HepG2 (cell line): ENCODE measurements at regions not wholly inside any gene's neighbourhood (a gene's known extent, or its start where the extent isn't known, plus 50 kb on each side); places are given as distances from the start of the nearest gene placed in this dataset.

Experiments
- ATAC-seq: fragments of 200-7000 bp; cut with Tn5 transposase; 3 replicates; pipeline ENCODE4 v1.9.1; 2020; ENCODE audit warnings: mild to moderate bottlenecking, moderate library complexity
- BruUV-seq: library from RNA; stranded (reverse); fragments of 400-500 nt; replicated peaks from 2 replicates; lab custom pipeline; 2021; lab: Mats Ljungman, UMichigan
- CTCF ChIA-PET: fragments of 300-600 bp; formaldehyde crosslinking; extraction: SDS; loops from one replicate; lab custom pipeline; 2021; ENCODE audit warnings: low total read pairs, inconsistent platforms, low intra/inter-chr PET ratio; lab: Yijun Ruan, JAX
- POLR2A ChIA-PET: fragments of 350-600 bp; sonication (Branson Sonifier 250); formaldehyde crosslinking; loops from one replicate; lab custom pipeline; 2020; ENCODE audit warnings: antibody characterized with exemption, inconsistent platforms; lab: Yijun Ruan, JAX
- DNase-seq: peaks from one replicate; pipeline ENCODE4 v3.0.0-alpha.2; 2015; ENCODE audit warnings: low spot score
- FAIRE-seq: peaks from 3 replicates; lab custom pipeline; 2011; peaks lifted over from hg19 to GRCh38; lab: Jason Lieb, UNC
- H2AFZ ChIP-seq: one replicate; pipeline ENCODE4 v1.6.1; 2011; ENCODE audit warnings: low read length, inconsistent platforms
- H3K27ac ChIP-seq: fragments of 300-600 bp; 3 replicates; pipeline ENCODE4 v1.8.0; 2011; ENCODE audit warnings: mixed run types, mild to moderate bottlenecking, mixed read lengths, low read length, inconsistent platforms; ENCODE audit not compliant: insufficient read depth; ENCODE audit errors: extremely low read length
- H3K27me3 ChIP-seq, 2 experiments: fragments of 200-600 bp in 1 of 2; 2 replicates in 1 of 2; 3 replicates in 1 of 2; pipeline versions ENCODE4 v1.6.0 to v1.8.0; 2011; ENCODE audit warnings: low read length in 2 of 2, mild to moderate bottlenecking in 2 of 2, moderate library complexity in 2 of 2, inconsistent platforms in 1 of 2; ENCODE audit not compliant: insufficient read depth in 2 of 2, control insufficient read depth in 1 of 2
- H3K36me3 ChIP-seq, 2 experiments: fragments of 200-600 bp in 1 of 2; replicated peaks in 1 of 2; 2 replicates in 1 of 2; 3 replicates in 1 of 2; pipeline versions ENCODE4 v1.5.1 to v1.8.0; 2011; ENCODE audit warnings: low read length in 2 of 2, inconsistent platforms in 1 of 2; ENCODE audit not compliant: insufficient read depth in 2 of 2, control insufficient read depth in 1 of 2
- H3K4me1 ChIP-seq: 2 replicates; pipeline ENCODE4 v1.5.1; 2012; ENCODE audit warnings: low read length, inconsistent platforms; ENCODE audit not compliant: insufficient read depth
- H3K4me2 ChIP-seq: 2 replicates; pipeline ENCODE4 v1.6.0; 2011; ENCODE audit warnings: low read depth, low read length, inconsistent platforms
- H3K4me3 ChIP-seq, 3 experiments: fragments of 200-600 bp in 1 of 3; sonication (generic), shearing (Covaris generic) in 1 of 3; replicated peaks in 1 of 3; 2 replicates each; pipeline ENCODE4 v1.5.1; 2011 to 2016; ENCODE audit warnings: low read length in 3 of 3, inconsistent platforms in 2 of 3, low read depth in 2 of 3, mild to moderate bottlenecking in 2 of 3, control low read depth in 1 of 3, mixed read lengths in 1 of 3; ENCODE audit not compliant: insufficient read depth in 1 of 3
- H3K79me2 ChIP-seq: one replicate; pipeline ENCODE4 v1.6.1; 2011; ENCODE audit warnings: low read length, inconsistent platforms; ENCODE audit not compliant: insufficient read depth
- H3K9ac ChIP-seq: 2 replicates; pipeline ENCODE4 v1.6.0; 2011; ENCODE audit warnings: mild to moderate bottlenecking, low read depth, low read length, inconsistent platforms; ENCODE audit not compliant: insufficient read depth
- H3K9me3 ChIP-seq: 2 replicates; pipeline ENCODE4 v1.5.1; 2012; ENCODE audit warnings: mild to moderate bottlenecking, low read length
- H4K20me1 ChIP-seq: 2 replicates; pipeline ENCODE4 v1.6.0; 2011; ENCODE audit warnings: inconsistent platforms, mild to moderate bottlenecking, low read length, moderate library complexity; ENCODE audit not compliant: insufficient read depth
- ATM ChIP-seq: fragments of 450-650 bp; IDR thresholded peaks from 2 replicates; pipeline ENCODE4 v1.7.1; 2017; ENCODE audit warnings: mild to moderate bottlenecking, borderline replicate concordance
- NFYC ChIP-seq: IDR thresholded peaks from 2 replicates; pipeline ENCODE4 v1.6.1; 2016; ENCODE audit warnings: missing genetic modification reagents, missing compliant biosample characterization
- PCBP1 ChIP-seq: fragments of 200-400 bp; formaldehyde crosslinking; IDR thresholded peaks from 2 replicates; pipeline ENCODE4 v1.6.1; 2017; ENCODE audit warnings: mild to moderate bottlenecking, low read depth, low read length, borderline replicate concordance
- SOX5 ChIP-seq: IDR thresholded peaks from 2 replicates; pipeline ENCODE4 v1.6.1; 2016; ENCODE audit warnings: borderline replicate concordance
- ZNF24 ChIP-seq: fragments of 450-650 bp; IDR thresholded peaks from 2 replicates; pipeline ENCODE4 v1.6.1; 2017; ENCODE audit warnings: antibody characterized with exemption, mild to moderate bottlenecking
- ZNF318 ChIP-seq: sonication (generic); formaldehyde crosslinking; IDR thresholded peaks from 2 replicates; pipeline ENCODE4 v1.4.0; 2020; ENCODE audit warnings: mild to moderate bottlenecking, missing genetic modification reagents
- ZNF430 ChIP-seq: sonication (generic); formaldehyde crosslinking; IDR thresholded peaks from 2 replicates; pipeline ENCODE4 v1.9.0; 2021; ENCODE audit warnings: mild to moderate bottlenecking, missing genetic modification reagents
- ZNF777 ChIP-seq: sonication (generic); formaldehyde crosslinking; IDR thresholded peaks from 2 replicates; pipeline ENCODE4 v1.4.0; 2020; ENCODE audit warnings: missing genetic modification reagents
- ZSCAN21 ChIP-seq: sonication (generic); formaldehyde crosslinking; IDR thresholded peaks from 2 replicates; pipeline ENCODE4 v1.8.0; 2022; ENCODE audit warnings: mild to moderate bottlenecking, missing genetic modification reagents, moderate library complexity, borderline replicate concordance
- WGBS: methylation state at CpG from one replicate; pipeline ENCODE4 v1.1.6; 2017; ENCODE audit warnings: low lambda C conversion rate; 5-methylcytosine and 5-hydroxymethylcytosine counted together
- in situ Hi-C: cut with HindIII; loops from 2 replicates; pipeline ENCODE4 v1.10.0; 2017; ENCODE audit warnings: low pct_unique_long_range_greater_than_20kb; ENCODE audit not compliant: extremely low pct_ligation_motif_present
- intact Hi-C: fragments of 100-400 bp; cut with micrococcal nuclease; formaldehyde crosslinking; loops from one replicate; pipeline ENCODE4 v1.10.0; 2022; ENCODE audit not compliant: unreplicated experiment
- TF ChIP-seq, protein P1 (sequence below): sonication (generic); formaldehyde crosslinking; IDR thresholded peaks from 2 replicates; pipeline ENCODE4 v1.5.1; 2020; ENCODE audit warnings: missing genetic modification reagents, mild to moderate bottlenecking, borderline replicate concordance
- TF ChIP-seq, protein P2 (sequence below): sonication (generic); formaldehyde crosslinking; IDR thresholded peaks from 2 replicates; pipeline ENCODE4 v1.8.0; 2022; ENCODE audit warnings: low read depth, missing genetic modification reagents

GRCh38 chr2:150557020-150557600 lies 69.6 kb upstream of the RND3 start (continued):
- no peak for TF ChIP-seq ZNF318 (CRISPR knock-in tag)
- no peak for TF ChIP-seq ZNF430 (CRISPR knock-in tag)

GRCh38 chr2:150555611-150556356 lies 68.3 kb upstream of the RND3 start:
- H3K4me2 ChIP-seq: no peak overlapping the region
- no TSS peak for BruUV-seq
- CTCF ChIA-PET: no interaction called here
- H3K4me3 ChIP-seq: no peak overlapping the region
- no peaks in the 10 kb centered on the region for H3K4me1 ChIP-seq
- no peak for ATAC-seq
- H3K9ac ChIP-seq: no peak overlapping the region
- in situ Hi-C loops: no loop called here
- H3K79me2 ChIP-seq: no peaks in the 10 kb centered on the region
- DNase-seq: no peak
- POLR2A ChIA-PET: no interaction called here
- H3K27ac ChIP-seq: no peak overlapping the region
- H4K20me1 ChIP-seq: no peaks in the 10 kb centered on the region
- H2AFZ ChIP-seq: no peak overlapping the region
- no peaks in the 10 kb centered on the region for H3K27me3 ChIP-seq
- WGBS: 2% methylated on average over 4 of the region's 4 CpGs
- H3K36me3 ChIP-seq: no peaks in the 10 kb centered on the region
- intact Hi-C loops: no loop called here
- no peaks in the 10 kb centered on the region for H3K9me3 ChIP-seq
- no peak for FAIRE-seq
- TF ChIP-seq ZSCAN21 (CRISPR knock-in tag) (no peak), ZNF24 (no peak), SOX5 (CRISPR knock-in tag) (no peak), NFYC (no peak), ATM (no peak), PCBP1 (no peak), ZNF777 (no peak)
- TF ChIP-seq, protein P1, sequence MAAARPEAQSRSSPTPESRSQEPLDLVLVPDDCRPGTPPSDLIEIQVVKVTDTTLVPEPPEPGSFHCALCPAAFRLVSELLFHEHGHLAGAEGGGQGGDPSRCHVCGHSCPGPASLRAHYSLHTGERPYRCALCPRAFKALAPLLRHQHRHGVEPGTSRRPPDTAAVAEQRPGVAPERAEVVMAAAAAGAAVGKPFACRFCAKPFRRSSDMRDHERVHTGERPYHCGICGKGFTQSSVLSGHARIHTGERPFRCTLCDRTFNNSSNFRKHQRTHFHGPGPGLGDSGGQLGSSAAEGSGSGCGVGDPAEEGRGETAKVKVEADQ (CRISPR knock-in tag): no peak
- TF ChIP-seq, protein P2, sequence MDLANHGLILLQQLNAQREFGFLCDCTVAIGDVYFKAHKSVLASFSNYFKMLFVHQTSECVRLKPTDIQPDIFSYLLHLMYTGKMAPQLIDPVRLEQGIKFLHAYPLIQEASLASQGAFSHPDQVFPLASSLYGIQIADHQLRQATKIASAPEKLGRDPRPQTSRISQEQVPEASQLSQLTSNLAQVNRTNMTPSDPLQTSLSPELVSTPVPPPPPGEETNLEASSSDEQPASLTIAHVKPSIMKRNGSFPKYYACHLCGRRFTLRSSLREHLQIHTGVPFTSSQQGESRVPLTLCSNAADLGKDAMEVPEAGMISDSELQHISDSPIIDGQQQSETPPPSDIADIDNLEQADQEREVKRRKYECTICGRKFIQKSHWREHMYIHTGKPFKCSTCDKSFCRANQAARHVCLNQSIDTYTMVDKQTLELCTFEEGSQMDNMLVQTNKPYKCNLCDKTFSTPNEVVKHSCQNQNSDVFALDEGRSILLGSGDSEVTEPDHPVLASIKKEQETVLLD: no peak
